ENCODE measurements at regions not wholly inside any gene's neighbourhood (a gene's known extent, or its start where the extent isn't known, plus 50 kb on each side); places are given as distances from the start of the nearest gene placed in this dataset.

GRCh38 chr15:47949815-47950214 lies 171.0 kb upstream of the SLC24A5 start:
- DNase-seq (ENCODE audit: low read depth in 3 of 3), result no peak

GRCh38 chr15:47950447-47950846 lies 170.3 kb upstream of the SLC24A5 start:
- DNase-seq (ENCODE audit: low read depth in 3 of 3), result no peak

GRCh38 chr15:47951781-47952180 lies 169.0 kb upstream of the SLC24A5 start:
- DNase-seq (ENCODE audit: low read depth in 3 of 3), result no peak

GRCh38 chr15:47954196-47954595 lies 166.6 kb upstream of the SLC24A5 start:
- no peak for DNase-seq (ENCODE audit: low read depth in 3 of 3)

- DNase-seq (ENCODE audit: low read depth in 3 of 3), result no peak
These were observed 165.8 kb upstream of the SLC24A5 start for GRCh38 chr15:47955021-47955420.

GRCh38 chr15:47959617-47960413 lies 161.0 kb upstream of the SLC24A5 start:
- DNase-seq (ENCODE audit: low read depth in 3 of 3), result no peak

- peak in 1 of 3 experiments; percentile 0 for DNase-seq (ENCODE audit: low read depth in 3 of 3)
These were observed 159.2 kb upstream of the SLC24A5 start for GRCh38 chr15:47961401-47962090.

GRCh38 chr15:47963265-47963664 lies 157.5 kb upstream of the SLC24A5 start:
- no peak for DNase-seq (ENCODE audit: low read depth in 3 of 3)

GRCh38 chr15:47964229-47964628 lies 156.6 kb upstream of the SLC24A5 start:
- DNase-seq (ENCODE audit: low read depth in 3 of 3), result no peak

- DNase-seq (ENCODE audit: low read depth in 3 of 3), result no peak
These were observed 155.5 kb upstream of the SLC24A5 start for GRCh38 chr15:47965297-47965696.

- DNase-seq (ENCODE audit: low read depth in 3 of 3), result no peak
These were observed 152.2 kb upstream of the SLC24A5 start for GRCh38 chr15:47968593-47968992.

- DNase-seq (ENCODE audit: low read depth in 3 of 3), result no peak
These were observed 149.2 kb upstream of the SLC24A5 start for GRCh38 chr15:47971637-47972036.

GRCh38 chr15:47972738-47973137 lies 148.1 kb upstream of the SLC24A5 start:
- DNase-seq (ENCODE audit: low read depth in 3 of 3), result no peak

GRCh38 chr15:47974724-47975123 lies 146.1 kb upstream of the SLC24A5 start:
- DNase-seq (ENCODE audit: low read depth in 3 of 3), result no peak

- no peak for DNase-seq (ENCODE audit: low read depth in 3 of 3)
These were observed 145.4 kb upstream of the SLC24A5 start for GRCh38 chr15:47975427-47975826.

GRCh38 chr15:47983533-47983932 lies 137.3 kb upstream of the SLC24A5 start:
- DNase-seq (ENCODE audit: low read depth in 3 of 3), result no peak

GRCh38 chr15:47985568-47985967 lies 135.2 kb upstream of the SLC24A5 start:
- DNase-seq (ENCODE audit: low read depth in 3 of 3), result no peak

GRCh38 chr15:47987461-47987860 lies 133.3 kb upstream of the SLC24A5 start:
- DNase-seq (ENCODE audit: low read depth in 3 of 3), result no peak

GRCh38 chr15:47987908-47988532 lies 132.8 kb upstream of the SLC24A5 start:
- DNase-seq (ENCODE audit: low read depth in 3 of 3), result no peak

GRCh38 chr15:47988564-47988963 lies 132.2 kb upstream of the SLC24A5 start:
- DNase-seq (ENCODE audit: low read depth in 3 of 3), result no peak

- DNase-seq (ENCODE audit: low read depth in 3 of 3), result no peak
These were observed 130.0 kb upstream of the SLC24A5 start for GRCh38 chr15:47990821-47991220.

- no peak for DNase-seq (ENCODE audit: low read depth in 3 of 3)
These were observed 129.4 kb upstream of the SLC24A5 start for GRCh38 chr15:47991357-47991756.

- no peak for DNase-seq (ENCODE audit: low read depth in 3 of 3)
These were observed 127.7 kb upstream of the SLC24A5 start for GRCh38 chr15:47993051-47993450.

Measured in stimulated activated CD4-positive, alpha-beta T cell treated with anti-CD3 and anti-CD28 coated beads, TNF-alpha, amount 100 ng/mL, for 24 hours (primary cell).